SK-N-MC (cell line): ENCODE measurements at regions not wholly inside any gene's neighbourhood (a gene's known extent, or its start where the extent isn't known, plus 50 kb on each side); places are given as distances from the start of the nearest gene placed in this dataset.

Source experiments
- EZH2 ChIP-seq: fragments of 200-600 bp; sonication (generic); IDR thresholded peaks from one replicate; pipeline ENCODE4 v1.6.1; 2017; ENCODE audit warnings: antibody characterized with exemption
- POLR2AphosphoS5 ChIP-seq: IDR thresholded peaks from 2 replicates; pipeline ENCODE4 v1.6.1; 2012; ENCODE audit warnings: mild to moderate bottlenecking, low read depth, low read length, borderline replicate concordance

GRCh38 chr4:57291911-57292310 is 181.7 kb upstream of the IGFBP7 start:
- TF ChIP-seq EZH2, result no peak
- no peak for TF ChIP-seq POLR2AphosphoS5
